HG03521 (cell line): ENCODE measurements at regions not wholly inside any gene's neighbourhood (a gene's known extent, or its start where the extent isn't known, plus 50 kb on each side); places are given as distances from the start of the nearest gene placed in this dataset.

Source experiments
- ATAC-seq: cut with Tn5 transposase; IDR thresholded peaks from one replicate; pipeline ENCODE4 v1.9.1; 2021; ENCODE audit warnings: mild to moderate bottlenecking, moderate library complexity; ENCODE audit not compliant: unreplicated experiment

GRCh38 chr13:102935896-102936321, 90.1 kb downstream of the ERCC5 start:
- no peak for ATAC-seq

DNA sequence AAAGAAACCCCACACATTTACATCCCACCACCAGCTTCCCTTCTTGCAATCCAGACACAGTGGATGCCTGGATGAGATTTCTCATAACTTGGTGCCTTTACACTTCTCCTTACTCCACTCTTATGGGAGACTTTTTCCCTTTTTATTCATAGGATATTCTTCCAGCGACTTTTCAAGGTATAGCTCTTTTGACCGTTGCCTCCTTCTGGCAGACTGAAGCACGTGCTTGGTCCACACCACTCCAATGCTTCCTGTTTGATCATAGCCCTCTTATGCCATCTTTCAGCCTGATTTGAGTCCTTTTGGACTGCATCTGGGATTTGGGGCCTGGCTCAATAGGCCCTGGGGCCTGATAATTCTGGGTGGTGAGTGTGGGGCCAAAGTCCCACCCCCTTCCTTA, 87.7 kb downstream of the ERCC5 start:
- ATAC-seq = no peak

DNA sequence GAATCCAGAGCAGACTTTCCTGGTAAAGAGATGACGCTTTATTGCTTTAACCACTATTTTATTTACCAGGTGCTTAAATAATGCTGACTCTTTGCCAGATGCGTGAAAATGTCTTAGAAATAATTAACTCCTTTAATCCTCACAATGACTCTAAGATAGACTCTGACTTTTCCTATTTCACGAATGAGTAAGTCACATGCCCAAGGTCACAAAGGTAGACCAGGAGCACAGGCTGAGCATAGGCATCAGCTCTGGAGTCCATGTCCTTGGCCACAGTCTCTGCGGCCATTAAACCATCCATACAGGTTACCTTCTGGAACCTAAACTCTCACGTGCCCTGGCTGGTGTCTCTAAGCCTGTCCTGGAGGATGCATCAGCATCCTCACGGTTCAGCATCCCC, 87.3 kb downstream of the ERCC5 start:
- ATAC-seq = no peak

DNA sequence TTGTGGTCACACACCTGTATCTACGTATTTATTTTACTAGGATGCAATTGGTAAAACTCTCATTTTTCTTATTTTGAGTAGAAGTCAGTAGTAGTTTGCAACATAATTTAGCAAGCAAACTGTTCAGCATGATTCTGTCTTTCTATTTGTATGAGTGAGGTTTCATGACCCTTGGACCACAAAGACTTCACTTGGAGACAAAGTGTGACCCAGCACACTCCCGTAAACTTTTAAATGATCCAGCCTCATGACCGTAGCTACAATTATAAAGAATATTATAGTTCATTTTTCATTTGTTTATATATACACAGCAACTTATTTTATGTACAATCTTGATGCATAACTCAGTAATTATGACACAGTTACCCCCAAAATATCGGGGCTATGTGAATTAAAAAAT, 86.5 kb downstream of the ERCC5 start:
- ATAC-seq = no peak

DNA sequence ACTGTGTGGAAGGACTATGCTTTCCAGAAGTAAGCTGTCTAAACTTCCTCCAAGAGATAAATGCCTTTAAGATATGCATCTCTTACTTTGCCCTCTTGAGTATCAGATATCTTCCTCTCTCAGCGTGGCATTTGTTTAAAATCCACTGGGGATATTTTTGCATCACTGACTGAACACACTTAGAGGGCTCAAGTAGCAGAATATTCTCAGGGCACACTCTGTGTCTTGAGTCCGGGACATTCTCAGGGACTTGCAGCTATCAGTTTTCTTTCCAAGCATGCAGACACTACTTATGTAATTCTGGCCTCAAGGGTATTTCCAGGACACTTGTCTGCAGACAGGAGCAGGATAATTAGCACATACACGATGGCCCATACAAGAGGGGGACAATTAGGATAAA, 84.7 kb downstream of the ERCC5 start:
- ATAC-seq = no peak

DNA sequence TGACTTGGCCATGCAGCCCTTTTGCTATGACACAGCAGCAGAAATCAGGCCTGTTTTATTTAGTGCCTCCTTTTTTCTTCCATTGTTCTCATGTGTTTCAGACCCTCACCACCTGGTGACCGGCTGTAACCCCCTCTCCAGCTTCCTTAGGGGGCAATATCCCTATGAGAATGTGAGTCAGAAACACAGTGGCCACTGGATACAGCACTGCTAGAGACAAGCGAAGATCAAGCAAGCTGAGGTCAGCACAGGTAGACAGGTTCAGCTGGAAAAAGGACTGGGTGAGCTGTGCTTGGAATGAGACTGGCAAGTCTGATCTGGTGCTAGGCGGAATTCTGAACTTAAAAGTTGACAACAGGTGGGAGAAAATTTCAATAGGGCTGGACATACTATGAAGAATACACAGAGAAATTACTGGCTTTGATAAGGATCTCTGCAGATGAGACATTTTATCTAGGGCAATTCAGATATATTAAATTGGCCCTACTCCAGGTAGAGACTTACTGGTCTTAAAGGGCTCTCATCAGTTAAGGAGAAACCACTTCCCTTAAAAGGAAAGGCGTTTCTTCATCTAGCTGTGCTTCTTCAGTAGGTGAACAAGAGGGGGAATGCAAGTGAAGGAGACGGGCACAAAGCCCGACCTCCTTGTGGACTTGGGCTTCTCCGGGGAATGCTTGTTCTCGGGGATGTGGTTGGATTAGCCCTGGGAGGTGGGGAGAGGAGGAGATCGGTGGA, 83.3 kb downstream of the ERCC5 start:
- no peak for ATAC-seq
